ENCODE measurements at regions not wholly inside any gene's neighbourhood (a gene's known extent, or its start where the extent isn't known, plus 50 kb on each side); places are given as distances from the start of the nearest gene placed in this dataset.

GRCh38 chr11:26820739-26821138, 98.9 kb upstream of the SLC5A12 start:
- WGBS (ENCODE audit: insufficient coverage, insufficient replicate concordance, low lambda C conversion rate, missing lambda C conversion rate), result 0% methylated on average over 1 of the region's 1 CpG
- no peak for FAIRE-seq
- RAD21 ChIA-PET (ENCODE audit: unreplicated experiment), result no interaction called here

GRCh38 chr11:26823963-26824362, 102.1 kb upstream of the SLC5A12 start:
- 4% methylated on average over 2 of the region's 2 CpGs for WGBS (ENCODE audit: insufficient coverage, insufficient replicate concordance, low lambda C conversion rate, missing lambda C conversion rate)
- POLR2A ChIA-PET, result no interaction called here
- ATAC-seq, result no peak
- H3K79me2 ChIP-seq (ENCODE audit: control insufficient read depth, insufficient read depth, low read length), result no peaks in the 10 kb centered on the region
- no peak overlapping the region for H2AFZ ChIP-seq (ENCODE audit: control insufficient read depth, low read depth, low read length)
- no peak overlapping the region for H3K27ac ChIP-seq (ENCODE audit: control insufficient read depth, insufficient read depth)
- CTCF ChIA-PET, result no interaction called here
- H3K36me3 ChIP-seq (ENCODE audit: control insufficient read depth in 2 of 2, insufficient read depth in 2 of 2, low read length in 1 of 2), result no peaks in the 10 kb centered on the region
- H3K9me3 ChIP-seq (replicated peaks; ENCODE audit: control insufficient read depth, insufficient read depth, low read length), result peaks cover 4% of the 10 kb centered on the region; the same call in 1 of the 3 replicates
- intact Hi-C loops (cut with micrococcal nuclease; ENCODE audit: unreplicated experiment), result no loop called here
- no peaks in the 10 kb centered on the region for H4K20me1 ChIP-seq (ENCODE audit: control insufficient read depth, insufficient read depth)
- no peak for FAIRE-seq
- no peak overlapping the region for H3K4me3 ChIP-seq
- H3K4me2 ChIP-seq (ENCODE audit: control insufficient read depth, insufficient read depth), result no peak overlapping the region
- DNase-seq (ENCODE audit: low read depth, low spot score), result no peak
- SMC1A ChIA-PET (ENCODE audit: uncharacterized antibody, unreplicated experiment), result no interaction called here
- no peak for TF ChIP-seq POLR2AphosphoS5 (IDR thresholded peaks at IDR 0.05; ENCODE audit: low read length)
- TF ChIP-seq BRCA1 (IDR thresholded peaks at IDR 0.05; ENCODE audit: low read depth, low read length), result no peak
- no peak for TF ChIP-seq PAX5 (IDR thresholded peaks at IDR 0.05; ENCODE audit: borderline replicate concordance, low read depth, low read length)
- TF ChIP-seq GABPA (IDR thresholded peaks at IDR 0.05; ENCODE audit: low read depth), result no peak
- no peak for TF ChIP-seq BCL3 (IDR thresholded peaks at IDR 0.05; ENCODE audit: borderline replicate concordance, insufficient read depth, low read depth, low read length, poor library complexity, severe bottlenecking)
- no peak for TF ChIP-seq ZZZ3 (IDR thresholded peaks at IDR 0.05; ENCODE audit: control insufficient read depth, insufficient read length, low read depth)
- TF ChIP-seq IRF4 (IDR thresholded peaks at IDR 0.05; ENCODE audit: low read depth, low read length), result no peak
- TF ChIP-seq HDAC6 (IDR thresholded peaks at IDR 0.05; ENCODE audit: unreplicated experiment), result no peak
- H3K9ac ChIP-seq (ENCODE audit: control insufficient read depth, insufficient read depth, low read length), result no peak overlapping the region
- in situ Hi-C loops (cut with MboI), result no loop called here
- H3K27me3 ChIP-seq (replicated peaks in 1 of 2; ENCODE audit: control insufficient read depth in 2 of 2, insufficient read depth in 2 of 2, low read length in 1 of 2), result no peaks in the 10 kb centered on the region
- RAD21 ChIA-PET (ENCODE audit: unreplicated experiment), result no interaction called here
- BruUV-seq (replicated peaks), result no TSS peak
- no peaks in the 10 kb centered on the region for H3K4me1 ChIP-seq (ENCODE audit: control insufficient read depth, insufficient read depth, low read length)

More at GRCh38 chr11:26820739-26821138, 98.9 kb upstream of the SLC5A12 start:
- H3K4me1 ChIP-seq (ENCODE audit: control insufficient read depth, insufficient read depth, low read length), result no peaks in the 10 kb centered on the region
- BruUV-seq (replicated peaks), result no TSS peak
- TF ChIP-seq EZH2 (IDR thresholded peaks at IDR 0.05; ENCODE audit: borderline replicate concordance, control insufficient read depth, low read depth, low read length), result no peak
- TF ChIP-seq CHD1 (IDR thresholded peaks at IDR 0.05; ENCODE audit: low read depth, low read length), result no peak
- SMC1A ChIA-PET (ENCODE audit: uncharacterized antibody, unreplicated experiment), result no interaction called here
- POLR2A ChIA-PET, result no interaction called here
- no peak overlapping the region for H2AFZ ChIP-seq (ENCODE audit: control insufficient read depth, low read depth, low read length)
- ATAC-seq (no peak), DNase-seq (ENCODE audit: low read depth, low spot score) (no peak)
- H3K27me3 ChIP-seq (replicated peaks in 1 of 2; ENCODE audit: control insufficient read depth in 2 of 2, insufficient read depth in 2 of 2, low read length in 1 of 2), result no peaks in the 10 kb centered on the region
- no peaks in the 10 kb centered on the region for H3K79me2 ChIP-seq (ENCODE audit: control insufficient read depth, insufficient read depth, low read length)
- H3K9ac ChIP-seq (ENCODE audit: control insufficient read depth, insufficient read depth, low read length), result no peak overlapping the region
- H4K20me1 ChIP-seq (ENCODE audit: control insufficient read depth, insufficient read depth), result no peaks in the 10 kb centered on the region
- peaks cover 4% of the 10 kb centered on the region; the same call in 1 of the 3 replicates for H3K9me3 ChIP-seq (replicated peaks; ENCODE audit: control insufficient read depth, insufficient read depth, low read length)
- in situ Hi-C loops (cut with MboI), result no loop called here
- H3K4me3 ChIP-seq, result no peak overlapping the region
- no peak overlapping the region for H3K4me2 ChIP-seq (ENCODE audit: control insufficient read depth, insufficient read depth)
- intact Hi-C loops (cut with micrococcal nuclease; ENCODE audit: unreplicated experiment), result no loop called here
- no peaks in the 10 kb centered on the region for H3K36me3 ChIP-seq (ENCODE audit: control insufficient read depth in 2 of 2, insufficient read depth in 2 of 2, low read length in 1 of 2)
- CTCF ChIA-PET, result no interaction called here
- no peak overlapping the region for H3K27ac ChIP-seq (ENCODE audit: control insufficient read depth, insufficient read depth)

Data from GM12878 (cell line).